HepG2 (cell line): ENCODE measurements at regions not wholly inside any gene's neighbourhood (a gene's known extent, or its start where the extent isn't known, plus 50 kb on each side); places are given as distances from the start of the nearest gene placed in this dataset.

ENCODE experiments used
- ETS1 ChIP-seq: sonication (generic); formaldehyde crosslinking; IDR thresholded peaks from 2 replicates; pipeline ENCODE4 v1.4.0; 2020; ENCODE audit warnings: missing genetic modification reagents
- EZH2 ChIP-seq: conservative IDR thresholded peaks from 2 replicates; pipeline ENCODE4 v1.6.1; 2012; ENCODE audit warnings: mild to moderate bottlenecking, low read depth, low read length, moderate library complexity
- POLR2A ChIP-seq, 2 experiments: IDR thresholded peaks; 2 replicates each; pipeline ENCODE4 v1.6.1; 2011; ENCODE audit warnings: low read depth in 2 of 2, low read length in 2 of 2, mild to moderate bottlenecking in 1 of 2, moderate library complexity in 1 of 2; ENCODE audit not compliant: insufficient read depth in 1 of 2
- REST ChIP-seq, 2 experiments: IDR thresholded peaks; 2 replicates each; pipeline ENCODE4 v1.6.1; 2011 to 2012; ENCODE audit warnings: low read length in 2 of 2, borderline replicate concordance in 1 of 2, low read depth in 1 of 2, mild to moderate bottlenecking in 1 of 2, moderate library complexity in 1 of 2
- SRF ChIP-seq: IDR thresholded peaks from 2 replicates; pipeline ENCODE4 v1.6.1; 2011; ENCODE audit warnings: mild to moderate bottlenecking, low read depth, low read length, moderate library complexity
- SRSF4 ChIP-seq: fragments of 200-400 bp; formaldehyde crosslinking; IDR thresholded peaks from one replicate; pipeline ENCODE4 v1.6.1; 2018; ENCODE audit warnings: mild to moderate bottlenecking, low read depth, low read length, moderate library complexity; ENCODE audit not compliant: poor library complexity, severe bottlenecking
- TCF7 ChIP-seq: sonication (generic); IDR thresholded peaks from 2 replicates; pipeline ENCODE4 v1.6.1; 2016; ENCODE audit warnings: antibody characterized with exemption, low read depth
- YY1 ChIP-seq: IDR thresholded peaks from 2 replicates; pipeline ENCODE4 v1.6.1; 2011; ENCODE audit warnings: low read length, low read depth, moderate library complexity, mild to moderate bottlenecking; ENCODE audit not compliant: insufficient read depth, insufficient replicate concordance
- ZNF335 ChIP-seq: sonication (generic); formaldehyde crosslinking; IDR thresholded peaks from 2 replicates; pipeline ENCODE4 v1.4.0; 2020; ENCODE audit warnings: missing genetic modification reagents
- TF ChIP-seq, protein P1 (sequence below): IDR thresholded peaks from 2 replicates; pipeline ENCODE4 v1.6.1; 2016; ENCODE audit warnings: missing compliant biosample characterization, missing genetic modification reagents, borderline replicate concordance
- TF ChIP-seq, protein P2 (sequence below): sonication (generic); formaldehyde crosslinking; IDR thresholded peaks from 2 replicates; pipeline ENCODE4 v1.4.0; 2020; ENCODE audit warnings: low read depth, missing genetic modification reagents

- TF ChIP-seq TCF7 (no peak), POLR2A (IDR thresholded peaks at IDR 0.05; ENCODE audit: insufficient read depth in 1 of 2, low read depth in 2 of 2, low read length in 2 of 2) (no peak), SRF (no peak), ZNF335 (no peak), EZH2 (no peak), YY1 (no peak), REST (IDR thresholded peaks at IDR 0.05; ENCODE audit: borderline replicate concordance in 1 of 2, low read depth in 1 of 2, low read length in 2 of 2) (no peak), SRSF4 (no peak), ETS1 (CRISPR knock-in tag) (no peak)
- TF ChIP-seq, protein P1, sequence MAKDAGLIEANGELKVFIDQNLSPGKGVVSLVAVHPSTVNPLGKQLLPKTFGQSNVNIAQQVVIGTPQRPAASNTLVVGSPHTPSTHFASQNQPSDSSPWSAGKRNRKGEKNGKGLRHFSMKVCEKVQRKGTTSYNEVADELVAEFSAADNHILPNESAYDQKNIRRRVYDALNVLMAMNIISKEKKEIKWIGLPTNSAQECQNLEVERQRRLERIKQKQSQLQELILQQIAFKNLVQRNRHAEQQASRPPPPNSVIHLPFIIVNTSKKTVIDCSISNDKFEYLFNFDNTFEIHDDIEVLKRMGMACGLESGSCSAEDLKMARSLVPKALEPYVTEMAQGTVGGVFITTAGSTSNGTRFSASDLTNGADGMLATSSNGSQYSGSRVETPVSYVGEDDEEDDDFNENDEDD (CRISPR knock-in tag): no peak
- TF ChIP-seq, protein P2, sequence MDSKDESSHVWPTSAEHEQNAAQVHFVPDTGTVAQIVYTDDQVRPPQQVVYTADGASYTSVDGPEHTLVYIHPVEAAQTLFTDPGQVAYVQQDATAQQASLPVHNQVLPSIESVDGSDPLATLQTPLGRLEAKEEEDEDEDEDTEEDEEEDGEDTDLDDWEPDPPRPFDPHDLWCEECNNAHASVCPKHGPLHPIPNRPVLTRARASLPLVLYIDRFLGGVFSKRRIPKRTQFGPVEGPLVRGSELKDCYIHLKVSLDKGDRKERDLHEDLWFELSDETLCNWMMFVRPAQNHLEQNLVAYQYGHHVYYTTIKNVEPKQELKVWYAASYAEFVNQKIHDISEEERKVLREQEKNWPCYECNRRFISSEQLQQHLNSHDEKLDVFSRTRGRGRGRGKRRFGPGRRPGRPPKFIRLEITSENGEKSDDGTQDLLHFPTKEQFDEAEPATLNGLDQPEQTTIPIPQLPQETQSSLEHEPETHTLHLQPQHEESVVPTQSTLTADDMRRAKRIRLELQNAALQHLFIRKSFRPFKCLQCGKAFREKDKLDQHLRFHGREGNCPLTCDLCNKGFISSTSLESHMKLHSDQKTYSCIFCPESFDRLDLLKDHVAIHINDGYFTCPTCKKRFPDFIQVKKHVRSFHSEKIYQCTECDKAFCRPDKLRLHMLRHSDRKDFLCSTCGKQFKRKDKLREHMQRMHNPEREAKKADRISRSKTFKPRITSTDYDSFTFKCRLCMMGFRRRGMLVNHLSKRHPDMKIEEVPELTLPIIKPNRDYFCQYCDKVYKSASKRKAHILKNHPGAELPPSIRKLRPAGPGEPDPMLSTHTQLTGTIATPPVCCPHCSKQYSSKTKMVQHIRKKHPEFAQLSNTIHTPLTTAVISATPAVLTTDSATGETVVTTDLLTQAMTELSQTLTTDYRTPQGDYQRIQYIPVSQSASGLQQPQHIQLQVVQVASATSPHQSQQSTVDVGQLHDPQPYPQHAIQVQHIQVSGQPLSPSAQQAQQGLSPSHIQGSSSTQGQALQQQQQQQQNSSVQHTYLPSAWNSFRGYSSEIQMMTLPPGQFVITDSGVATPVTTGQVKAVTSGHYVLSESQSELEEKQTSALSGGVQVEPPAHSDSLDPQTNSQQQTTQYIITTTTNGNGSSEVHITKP: no peak
These were observed 1703.6 kb upstream of the PRR20A start for GRCh38 chr13:55437162-55437561.
